ENCODE measurements at regions not wholly inside any gene's neighbourhood (a gene's known extent, or its start where the extent isn't known, plus 50 kb on each side); places are given as distances from the start of the nearest gene placed in this dataset.
"Not testable (repeated sequence)": the region's sequence is repeated elsewhere in the genome, so short reads cannot be mapped to it uniquely, and the experiment has no call there.

DNA sequence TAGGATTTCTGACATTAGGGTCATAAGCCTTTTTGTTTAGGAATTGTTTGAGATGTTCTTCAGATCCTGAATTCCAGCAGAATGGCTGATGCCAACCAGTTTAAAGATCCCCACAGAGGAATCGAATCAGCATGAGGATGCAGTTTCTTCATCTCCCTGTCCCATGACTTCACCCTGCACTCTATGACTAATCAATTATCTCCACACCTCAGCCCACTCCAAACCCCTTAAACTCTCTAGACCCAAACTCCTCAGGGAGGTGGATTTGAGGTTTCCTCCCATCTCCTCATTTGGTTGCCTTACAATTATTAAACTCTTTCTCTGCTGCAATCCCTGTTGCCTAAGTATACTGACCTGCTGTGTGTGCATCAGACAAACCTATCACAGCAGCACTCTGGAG lies 86.5 kb upstream of the CRY1 start:
- WGBS = 86% methylated on average over 1 of the region's 1 CpG
- Histone ChIP-seq H3K36me3 (ENCODE audit: insufficient read depth, low read length) (no peaks in the 10 kb centered on the region), H3K9ac (ENCODE audit: low read depth, low read length) (no peak overlapping the region)

DNA sequence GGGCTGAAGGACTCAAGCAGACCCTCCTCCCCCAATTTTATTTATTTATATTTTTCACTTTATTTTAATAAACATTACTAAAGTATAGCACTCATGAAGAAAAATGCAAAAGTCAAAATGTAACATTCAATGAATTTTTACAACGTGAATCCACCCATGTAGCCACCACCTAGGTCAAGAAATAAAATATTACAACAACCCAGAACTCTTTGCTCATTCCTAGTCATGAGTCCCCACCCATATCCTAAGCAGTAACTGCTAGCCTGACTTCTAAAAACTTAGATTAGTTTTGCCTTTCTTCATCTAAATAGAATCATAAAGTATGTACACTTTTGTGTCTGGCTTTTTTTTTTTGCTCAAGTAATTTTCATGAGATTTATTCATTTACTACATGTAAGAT lies 86.9 kb upstream of the CRY1 start:
- Histone ChIP-seq H3K4me3 (ENCODE audit: low read length) (no peak overlapping the region), H3K4me1 (ENCODE audit: insufficient read depth, low read length) (no peaks in the 10 kb centered on the region), H3K27ac (ENCODE audit: low read depth, low read length) (no peak overlapping the region), H3K27me3 (ENCODE audit: insufficient read depth, low read length) (no peaks in the 10 kb centered on the region), H3K9ac (ENCODE audit: low read depth, low read length) (no peak overlapping the region), H3K36me3 (ENCODE audit: insufficient read depth, low read length) (no peaks in the 10 kb centered on the region), H3K9me3 (ENCODE audit: insufficient read depth, low read depth, low read length) (no peaks in the 10 kb centered on the region)
- 80% methylated on average over 1 of the region's 1 CpG for WGBS

More for the DNA sequence above, 86.5 kb upstream of the CRY1 start:
- Histone ChIP-seq H3K4me3 (ENCODE audit: low read length) (no peak overlapping the region), H3K27me3 (ENCODE audit: insufficient read depth, low read length) (no peaks in the 10 kb centered on the region), H3K4me1 (ENCODE audit: insufficient read depth, low read length) (no peaks in the 10 kb centered on the region), H3K9me3 (ENCODE audit: insufficient read depth, low read depth, low read length) (no peaks in the 10 kb centered on the region), H3K27ac (ENCODE audit: low read depth, low read length) (no peak overlapping the region)

DNA sequence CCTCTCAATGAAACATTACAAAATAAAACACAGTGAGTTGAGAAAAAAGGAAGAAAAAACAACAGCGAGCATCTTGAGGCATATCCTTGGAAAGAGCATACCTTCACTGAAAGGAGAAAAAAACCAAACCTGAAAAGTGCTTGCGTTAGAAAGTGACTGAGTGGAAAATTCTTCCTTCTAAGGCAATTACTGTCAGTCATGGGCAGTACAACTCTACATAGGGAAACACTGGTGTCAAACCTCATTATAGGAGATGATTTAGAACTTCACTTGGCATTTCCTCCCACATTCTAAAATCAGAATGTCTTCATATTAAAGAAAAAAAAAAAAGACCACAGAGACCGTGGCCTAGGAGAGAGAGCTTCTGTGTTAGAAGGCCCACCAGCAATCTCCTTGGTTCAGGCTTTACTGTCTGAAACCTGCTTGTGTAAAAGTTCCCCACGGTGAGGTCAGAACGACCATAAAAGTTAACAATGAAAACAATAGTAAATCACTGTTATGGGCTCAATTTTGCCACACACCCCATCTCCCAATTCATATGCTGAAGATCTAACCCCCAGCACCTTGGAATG lies 91.1 kb upstream of the CRY1 start:
- Histone ChIP-seq H3K36me3 (ENCODE audit: insufficient read depth, low read length) (no peaks in the 10 kb centered on the region), H3K4me3 (ENCODE audit: low read length) (no peak overlapping the region), H3K4me1 (ENCODE audit: insufficient read depth, low read length) (no peaks in the 10 kb centered on the region), H3K9me3 (ENCODE audit: insufficient read depth, low read depth, low read length) (no peaks in the 10 kb centered on the region), H3K9ac (ENCODE audit: low read depth, low read length) (no peak overlapping the region), H3K27me3 (ENCODE audit: insufficient read depth, low read length) (no peaks in the 10 kb centered on the region), H3K27ac (ENCODE audit: low read depth, low read length) (no peak overlapping the region)
- 89% methylated on average over 4 of the region's 5 CpGs for WGBS

DNA sequence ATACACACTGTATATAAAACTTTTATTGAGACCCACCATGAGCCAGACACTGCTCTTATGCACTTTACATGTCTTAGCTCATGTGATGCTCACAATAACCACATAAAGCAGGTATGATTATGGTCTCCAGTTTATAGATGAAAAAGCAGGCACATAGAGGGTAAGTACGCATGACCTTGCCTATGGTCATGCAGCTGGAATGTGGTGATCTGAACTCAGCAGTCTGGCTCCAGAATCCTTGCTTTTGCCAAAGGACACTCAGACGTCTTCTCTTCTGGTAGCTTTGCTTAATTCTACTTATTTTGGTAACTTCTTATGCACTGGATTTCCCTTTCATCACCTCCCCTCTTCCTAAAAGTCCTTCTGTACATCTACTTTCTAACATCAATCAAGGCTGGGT lies 103.3 kb upstream of the CRY1 start:
- no peak overlapping the region for H3K4me3 ChIP-seq (ENCODE audit: low read length)
- H3K4me1 ChIP-seq (ENCODE audit: insufficient read depth, low read length) = no peaks in the 10 kb centered on the region
- no peak overlapping the region for H3K9ac ChIP-seq (ENCODE audit: low read depth, low read length)
- no peaks in the 10 kb centered on the region for H3K9me3 ChIP-seq (ENCODE audit: insufficient read depth, low read depth, low read length)
- WGBS = 85% methylated on average over 2 of the region's 2 CpGs
- no peaks in the 10 kb centered on the region for H3K36me3 ChIP-seq (ENCODE audit: insufficient read depth, low read length)
- H3K27me3 ChIP-seq (ENCODE audit: insufficient read depth, low read length) = no peaks in the 10 kb centered on the region
- H3K27ac ChIP-seq (ENCODE audit: low read depth, low read length) = no peak overlapping the region

DNA sequence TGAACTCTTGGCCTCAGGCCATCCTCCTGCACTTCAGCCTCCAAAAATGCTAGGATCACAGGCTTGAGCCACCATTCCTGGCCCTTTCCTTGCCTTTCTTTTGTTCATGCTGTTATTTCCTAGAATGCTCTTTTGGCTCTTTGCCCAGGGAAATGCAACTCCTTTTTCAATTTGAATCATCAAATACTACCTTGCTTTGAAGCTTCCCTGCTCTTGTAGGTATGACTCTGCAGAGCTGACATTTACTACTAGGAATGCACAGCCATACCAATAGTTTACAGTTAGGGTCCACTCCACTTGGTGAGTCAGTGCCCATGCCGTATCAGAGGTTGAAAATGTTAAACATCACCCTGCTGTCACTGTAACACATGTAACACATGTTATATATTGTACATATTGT lies 107.0 kb upstream of the CRY1 start:
- no peak overlapping the region for H3K27ac ChIP-seq (ENCODE audit: low read depth, low read length)
- 100% methylated on average over 1 of the region's 1 CpG for WGBS
- no peaks in the 10 kb centered on the region for H3K27me3 ChIP-seq (ENCODE audit: insufficient read depth, low read length)
- no peaks in the 10 kb centered on the region for H3K9me3 ChIP-seq (ENCODE audit: insufficient read depth, low read depth, low read length)
- no peaks in the 10 kb centered on the region for H3K4me1 ChIP-seq (ENCODE audit: insufficient read depth, low read length)
- no peak overlapping the region for H3K9ac ChIP-seq (ENCODE audit: low read depth, low read length)
- H3K4me3 ChIP-seq (ENCODE audit: low read length) = no peak overlapping the region
- no peaks in the 10 kb centered on the region for H3K36me3 ChIP-seq (ENCODE audit: insufficient read depth, low read length)

DNA sequence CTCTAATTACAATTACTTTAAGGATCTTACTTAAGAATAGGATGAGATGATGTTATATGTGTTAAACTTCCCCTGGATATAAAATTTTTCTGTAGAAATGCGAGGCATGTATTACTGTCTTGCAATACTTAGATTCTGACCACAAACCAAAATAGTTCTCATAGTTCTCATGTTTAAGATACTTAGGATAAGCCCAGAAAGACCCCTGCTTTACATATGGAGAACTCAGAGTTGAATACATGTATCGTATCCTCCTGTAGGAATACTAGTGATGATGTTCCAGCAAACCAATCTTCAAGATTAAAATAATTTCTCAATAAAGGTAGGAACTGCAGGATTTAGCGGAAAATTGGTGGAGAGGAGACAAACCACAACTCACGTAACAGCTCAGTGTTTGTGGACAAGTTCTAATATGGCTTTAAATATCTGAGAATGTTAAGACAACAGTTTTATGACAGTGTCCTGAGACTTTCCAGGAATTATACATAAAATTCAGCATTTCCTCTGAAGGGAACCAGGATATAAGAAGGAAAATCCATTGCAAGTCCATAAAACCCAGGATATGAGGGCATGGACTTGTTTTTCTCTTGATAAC lies 114.7 kb upstream of the CRY1 start:
- no peak overlapping the region for H3K4me3 ChIP-seq (ENCODE audit: low read length)
- H3K27ac ChIP-seq (ENCODE audit: low read depth, low read length) = no peak overlapping the region
- H3K36me3 ChIP-seq (ENCODE audit: insufficient read depth, low read length) = no peaks in the 10 kb centered on the region
- H3K9ac ChIP-seq (ENCODE audit: low read depth, low read length) = no peak overlapping the region
- no peaks in the 10 kb centered on the region for H3K27me3 ChIP-seq (ENCODE audit: insufficient read depth, low read length)
- no peaks in the 10 kb centered on the region for H3K4me1 ChIP-seq (ENCODE audit: insufficient read depth, low read length)
- 100% methylated on average over 3 of the region's 4 CpGs for WGBS
- no peaks in the 10 kb centered on the region for H3K9me3 ChIP-seq (ENCODE audit: insufficient read depth, low read depth, low read length)

DNA sequence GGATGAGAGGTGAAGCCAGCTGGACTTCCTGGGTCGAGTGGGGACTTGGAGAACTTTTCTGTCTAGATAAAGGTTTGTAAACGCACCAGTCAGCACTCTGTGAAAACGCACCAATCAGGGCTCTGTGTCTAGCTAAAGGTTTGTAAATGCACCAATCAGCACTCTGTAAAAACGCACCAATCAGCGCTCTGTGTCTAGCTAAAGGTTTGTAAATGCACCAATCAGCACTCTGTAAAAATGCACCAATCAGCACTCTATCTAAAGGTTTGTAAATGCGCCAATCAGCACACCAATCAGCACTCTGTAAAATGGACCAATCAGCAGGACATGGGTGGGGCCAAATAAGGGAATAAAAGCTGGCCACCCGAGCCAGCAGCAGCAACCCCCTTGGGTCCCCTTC lies 116.4 kb upstream of the CRY1 start:
- H3K27ac ChIP-seq (ENCODE audit: low read depth, low read length); H3K4me3 ChIP-seq (ENCODE audit: low read length); H3K9me3 ChIP-seq (ENCODE audit: insufficient read depth, low read depth, low read length); H3K27me3 ChIP-seq (ENCODE audit: insufficient read depth, low read length); H3K9ac ChIP-seq (ENCODE audit: low read depth, low read length); H3K36me3 ChIP-seq (ENCODE audit: insufficient read depth, low read length); H3K4me1 ChIP-seq (ENCODE audit: insufficient read depth, low read length): not testable (repeated sequence)
- WGBS = 95% methylated on average over 7 of the region's 7 CpGs

DNA sequence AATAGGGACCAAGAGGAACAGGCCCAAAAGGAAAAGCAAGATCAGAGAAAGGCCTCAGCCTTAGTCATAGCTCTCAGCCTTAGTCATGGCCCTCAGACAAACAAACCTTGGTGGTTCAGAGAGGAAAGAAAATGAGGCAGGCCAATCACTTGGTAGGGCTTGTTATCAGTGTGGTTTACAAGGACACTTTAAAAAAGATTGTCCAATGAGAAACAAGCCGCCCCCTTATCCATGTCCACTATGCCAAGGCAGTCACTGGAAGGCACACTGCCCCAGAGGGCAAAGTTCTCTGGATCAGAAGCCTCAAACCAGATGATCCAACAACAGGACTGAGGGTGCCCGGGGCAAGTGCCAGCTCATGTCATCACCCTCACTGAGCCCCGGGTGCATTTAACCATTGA lies 121.0 kb upstream of the CRY1 start:
- H3K4me1 ChIP-seq (ENCODE audit: insufficient read depth, low read length); H3K9ac ChIP-seq (ENCODE audit: low read depth, low read length); H3K36me3 ChIP-seq (ENCODE audit: insufficient read depth, low read length); H3K27ac ChIP-seq (ENCODE audit: low read depth, low read length); H3K9me3 ChIP-seq (ENCODE audit: insufficient read depth, low read depth, low read length); H3K27me3 ChIP-seq (ENCODE audit: insufficient read depth, low read length); H3K4me3 ChIP-seq (ENCODE audit: low read length): not testable (repeated sequence)
- WGBS = 86% methylated on average over 3 of the region's 3 CpGs

DNA sequence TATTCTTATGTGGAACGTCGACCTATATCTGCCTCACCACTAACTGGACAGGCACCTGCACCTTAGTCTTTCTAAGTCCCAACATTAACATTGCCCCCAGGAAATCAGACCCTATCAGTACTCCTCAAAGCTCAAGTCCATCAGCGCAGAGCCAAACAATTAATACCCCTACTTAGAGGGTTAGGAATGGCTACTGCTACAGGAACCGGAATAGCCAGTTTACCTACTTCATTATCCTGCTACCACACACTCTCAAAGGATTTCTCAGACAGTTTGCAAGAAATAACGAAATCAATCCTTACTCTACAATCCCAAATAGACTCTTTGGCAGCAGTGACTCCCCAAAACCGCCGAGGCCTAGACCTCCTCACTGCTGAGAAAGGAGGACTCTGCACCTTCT lies 123.1 kb upstream of the CRY1 start:
- not testable (repeated sequence) for H3K9me3 ChIP-seq (ENCODE audit: insufficient read depth, low read depth, low read length); H3K27me3 ChIP-seq (ENCODE audit: insufficient read depth, low read length); H3K4me1 ChIP-seq (ENCODE audit: insufficient read depth, low read length); H3K27ac ChIP-seq (ENCODE audit: low read depth, low read length); H3K9ac ChIP-seq (ENCODE audit: low read depth, low read length); H3K36me3 ChIP-seq (ENCODE audit: insufficient read depth, low read length); H3K4me3 ChIP-seq (ENCODE audit: low read length)
- 92% methylated on average over 6 of the region's 7 CpGs for WGBS

DNA sequence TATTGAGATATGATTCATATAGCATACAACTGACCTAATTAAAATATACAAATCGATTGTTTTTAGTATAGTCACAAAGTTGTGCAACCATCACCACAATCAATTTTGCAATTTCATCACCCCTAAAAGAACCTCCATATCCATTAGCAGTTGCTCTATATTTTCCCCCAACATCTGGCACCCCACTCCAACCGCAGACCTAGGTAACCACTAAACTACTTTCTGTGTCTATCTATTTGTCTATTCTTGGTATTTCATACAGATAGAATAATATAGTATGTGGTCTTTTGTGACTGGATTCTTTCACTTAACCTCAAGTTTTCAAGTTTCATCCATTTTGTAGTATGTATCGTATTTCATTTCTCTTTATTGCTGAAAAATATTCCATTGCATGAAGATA lies 126.0 kb upstream of the CRY1 start:
- Histone ChIP-seq H3K4me3 (ENCODE audit: low read length) (no peak overlapping the region), H3K27me3 (ENCODE audit: insufficient read depth, low read length) (no peaks in the 10 kb centered on the region), H3K9me3 (ENCODE audit: insufficient read depth, low read depth, low read length) (no peaks in the 10 kb centered on the region), H3K9ac (ENCODE audit: low read depth, low read length) (no peak overlapping the region), H3K36me3 (ENCODE audit: insufficient read depth, low read length) (no peaks in the 10 kb centered on the region), H3K4me1 (ENCODE audit: insufficient read depth, low read length) (no peaks in the 10 kb centered on the region; the same call in 1 of the 2 replicates), H3K27ac (ENCODE audit: low read depth, low read length) (no peak overlapping the region)
- WGBS = 100% methylated on average over 2 of the region's 3 CpGs

DNA sequence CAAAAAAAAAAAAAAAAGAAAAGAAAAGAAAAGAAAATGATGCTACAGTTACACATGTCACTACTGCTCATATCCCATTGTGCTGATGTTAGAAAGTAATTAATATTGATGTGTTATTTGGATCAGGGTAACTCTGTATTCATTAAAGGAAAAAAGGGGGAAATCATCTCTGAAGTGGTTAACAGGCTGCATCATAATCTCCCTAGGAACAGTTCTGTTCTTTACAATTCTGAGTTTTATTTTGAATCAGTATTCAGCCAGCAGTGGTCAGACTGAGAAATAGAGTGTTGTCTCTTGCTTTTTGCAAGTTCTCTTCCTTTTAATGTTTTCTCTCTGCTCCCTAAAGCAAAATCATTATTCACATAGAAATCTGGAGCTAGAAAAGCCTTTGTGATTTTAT lies 128.6 kb upstream of the CRY1 start:
- Histone ChIP-seq H3K4me3 (ENCODE audit: low read length) (no peak overlapping the region), H3K4me1 (ENCODE audit: insufficient read depth, low read length) (peaks cover 8% of the 10 kb centered on the region), H3K27ac (ENCODE audit: low read depth, low read length) (no peak overlapping the region), H3K9me3 (ENCODE audit: insufficient read depth, low read depth, low read length) (no peaks in the 10 kb centered on the region), H3K27me3 (ENCODE audit: insufficient read depth, low read length) (no peaks in the 10 kb centered on the region), H3K9ac (ENCODE audit: low read depth, low read length) (no peak overlapping the region), H3K36me3 (ENCODE audit: insufficient read depth, low read length) (no peaks in the 10 kb centered on the region)

DNA sequence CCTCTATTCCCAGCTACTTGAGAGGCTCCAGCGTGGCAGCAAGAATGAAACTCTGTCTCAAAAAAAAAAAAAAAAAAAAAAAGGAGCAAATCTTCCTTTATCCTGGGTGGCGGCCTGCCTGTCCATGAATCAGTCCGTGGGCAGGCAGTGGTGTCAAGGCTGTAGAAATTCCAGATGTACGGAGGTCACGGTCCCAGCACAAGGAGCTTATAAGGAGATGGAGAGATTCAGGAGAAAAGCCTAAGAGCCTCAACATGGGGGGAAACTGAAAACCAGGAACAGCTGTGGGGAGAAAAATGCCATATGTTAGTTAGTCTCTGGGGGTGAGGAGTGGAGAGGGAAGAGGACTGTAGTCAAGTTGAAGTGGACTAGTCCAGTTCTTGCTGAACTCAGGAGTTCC lies 130.5 kb upstream of the CRY1 start:
- no peaks in the 10 kb centered on the region for H3K36me3 ChIP-seq (ENCODE audit: insufficient read depth, low read length)
- H3K27me3 ChIP-seq (ENCODE audit: insufficient read depth, low read length) = no peaks in the 10 kb centered on the region
- 93% methylated on average over 5 of the region's 5 CpGs for WGBS
- no peak overlapping the region for H3K4me3 ChIP-seq (ENCODE audit: low read length)
- H3K9ac ChIP-seq (ENCODE audit: low read depth, low read length) = no peak overlapping the region
- H3K4me1 ChIP-seq (ENCODE audit: insufficient read depth, low read length) = peaks cover 18% of the 10 kb centered on the region
- H3K27ac ChIP-seq (ENCODE audit: low read depth, low read length) = no peak overlapping the region
- no peaks in the 10 kb centered on the region for H3K9me3 ChIP-seq (ENCODE audit: insufficient read depth, low read depth, low read length)

Data from HUES64 (cell line).